ENCODE measurements at regions not wholly inside any gene's neighbourhood (a gene's known extent, or its start where the extent isn't known, plus 50 kb on each side); places are given as distances from the start of the nearest gene placed in this dataset.

GRCh38 chr12:30437616-30438015 is 258.1 kb downstream of the IPO8 start:
- DNase-seq (ENCODE audit: low read depth): no peak

GRCh38 chr12:30437044-30437443 is 258.6 kb downstream of the IPO8 start:
- no peak for DNase-seq (ENCODE audit: low read depth)

- no peak for DNase-seq (ENCODE audit: low read depth)
Observed at GRCh38 chr12:30428098-30428497, 267.6 kb downstream of the IPO8 start.

GRCh38 chr12:30427555-30427954 is 268.1 kb downstream of the IPO8 start:
- no peak for DNase-seq (ENCODE audit: low read depth)

GRCh38 chr12:30425445-30425844 is 270.2 kb downstream of the IPO8 start:
- no peak for DNase-seq (ENCODE audit: low read depth)

- DNase-seq (ENCODE audit: low read depth): no peak
Observed at GRCh38 chr12:30423330-30423729, 272.3 kb downstream of the IPO8 start.

- DNase-seq (ENCODE audit: low read depth): no peak
Observed at GRCh38 chr12:30422844-30423243, 272.8 kb downstream of the IPO8 start.

- DNase-seq (ENCODE audit: low read depth): no peak
Observed at GRCh38 chr12:30420561-30420960, 275.1 kb downstream of the IPO8 start.

GRCh38 chr12:30417697-30418231 is 277.9 kb downstream of the IPO8 start:
- peak; percentile 97 for DNase-seq (ENCODE audit: low read depth)

GRCh38 chr12:30416631-30417030 is 279.0 kb downstream of the IPO8 start:
- no peak for DNase-seq (ENCODE audit: low read depth)

- DNase-seq (ENCODE audit: low read depth): no peak
Observed at GRCh38 chr12:30415777-30416176, 279.9 kb downstream of the IPO8 start.

- DNase-seq (ENCODE audit: low read depth): no peak
Observed at GRCh38 chr12:30414507-30414906, 281.2 kb downstream of the IPO8 start.

- DNase-seq (ENCODE audit: low read depth): no peak
Observed at GRCh38 chr12:30400349-30400748, 295.3 kb downstream of the IPO8 start.

- no peak for DNase-seq (ENCODE audit: low read depth)
Observed at GRCh38 chr12:30399859-30400258, 295.8 kb downstream of the IPO8 start.

- no peak for DNase-seq (ENCODE audit: low read depth)
Observed at GRCh38 chr12:30396576-30396975, 299.1 kb downstream of the IPO8 start.

GRCh38 chr12:30395190-30395589 is 300.5 kb downstream of the IPO8 start:
- no peak for DNase-seq (ENCODE audit: low read depth)

GRCh38 chr12:30391766-30392366 is 303.8 kb downstream of the IPO8 start:
- no peak for DNase-seq (ENCODE audit: low read depth)

- no peak for DNase-seq (ENCODE audit: low read depth)
Observed at GRCh38 chr12:30385706-30386105, 310.0 kb downstream of the IPO8 start.

GRCh38 chr12:30384976-30385375 is 310.7 kb downstream of the IPO8 start:
- no peak for DNase-seq (ENCODE audit: low read depth)

- DNase-seq (ENCODE audit: low read depth): no peak
Observed at GRCh38 chr12:30378307-30378706, 317.4 kb downstream of the IPO8 start.

GRCh38 chr12:30364822-30365221 is 330.8 kb downstream of the IPO8 start:
- no peak for DNase-seq (ENCODE audit: low read depth)

GRCh38 chr12:30361145-30361544 is 334.5 kb downstream of the IPO8 start:
- DNase-seq (ENCODE audit: low read depth): no peak

- no peak for DNase-seq (ENCODE audit: low read depth)
Observed at GRCh38 chr12:30358671-30359070, 337.0 kb downstream of the IPO8 start.

- DNase-seq (ENCODE audit: low read depth): no peak
Observed at GRCh38 chr12:30357766-30358490, 337.7 kb downstream of the IPO8 start.

All from stromal cell of bone marrow (primary cell).